ENCODE measurements at regions not wholly inside any gene's neighbourhood (a gene's known extent, or its start where the extent isn't known, plus 50 kb on each side); places are given as distances from the start of the nearest gene placed in this dataset.

DNA sequence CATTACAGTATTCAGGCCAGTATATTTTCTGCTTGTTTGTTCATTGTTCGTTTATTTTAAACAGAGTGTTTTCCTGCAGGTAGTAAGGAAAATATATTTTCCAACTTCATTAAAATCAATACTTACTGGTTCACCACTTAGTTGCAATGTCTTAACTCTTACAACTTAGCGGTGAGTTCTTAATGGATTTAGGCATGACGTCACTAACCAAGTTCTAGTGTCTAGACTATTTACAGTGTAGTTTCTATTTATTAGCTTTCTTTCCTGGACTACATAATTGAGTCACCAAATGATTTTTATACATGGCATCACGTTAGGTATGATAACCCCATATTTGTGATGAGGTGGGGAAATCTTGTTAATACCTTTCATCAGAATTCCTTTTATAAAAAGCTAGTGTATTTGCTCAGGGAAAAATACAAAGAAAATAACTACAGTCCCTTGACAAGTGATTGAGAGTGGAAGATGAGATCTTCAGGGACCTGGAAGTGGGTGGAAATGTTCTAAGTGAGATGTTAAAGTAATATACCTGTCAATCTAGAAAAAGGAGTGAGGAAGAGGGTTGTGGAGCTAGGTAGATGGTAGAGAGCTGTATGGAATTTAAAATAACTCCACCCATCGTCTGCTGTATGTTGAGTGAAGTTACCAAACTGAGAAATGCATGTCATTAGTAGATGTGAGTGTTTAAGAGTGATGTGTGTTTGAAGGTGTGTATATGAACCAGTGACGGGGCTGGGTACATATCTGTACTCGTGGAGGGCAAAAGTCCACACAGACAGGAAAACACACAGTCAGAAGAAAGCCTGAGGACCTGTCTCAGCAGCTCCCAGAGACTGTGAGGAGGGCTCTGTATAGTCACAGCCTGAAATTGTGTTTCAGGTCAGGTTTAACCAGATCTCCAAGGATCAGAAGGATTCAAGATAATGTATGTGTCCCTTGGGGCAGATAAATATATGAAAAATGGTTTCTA lies 197.6 kb upstream of the ADAMTS5 start:
- intact Hi-C loops (cut with DNase I) = no loop called here
- Histone ChIP-seq H3K4me1 (no peaks in the 10 kb centered on the region), H3K27me3 (no peaks in the 10 kb centered on the region), H3K9me3 (no peaks in the 10 kb centered on the region), H3K36me3 (no peaks in the 10 kb centered on the region), H3K4me3 (no peak overlapping the region), H3K27ac (no peak overlapping the region)
- TF ChIP-seq, protein P1, sequence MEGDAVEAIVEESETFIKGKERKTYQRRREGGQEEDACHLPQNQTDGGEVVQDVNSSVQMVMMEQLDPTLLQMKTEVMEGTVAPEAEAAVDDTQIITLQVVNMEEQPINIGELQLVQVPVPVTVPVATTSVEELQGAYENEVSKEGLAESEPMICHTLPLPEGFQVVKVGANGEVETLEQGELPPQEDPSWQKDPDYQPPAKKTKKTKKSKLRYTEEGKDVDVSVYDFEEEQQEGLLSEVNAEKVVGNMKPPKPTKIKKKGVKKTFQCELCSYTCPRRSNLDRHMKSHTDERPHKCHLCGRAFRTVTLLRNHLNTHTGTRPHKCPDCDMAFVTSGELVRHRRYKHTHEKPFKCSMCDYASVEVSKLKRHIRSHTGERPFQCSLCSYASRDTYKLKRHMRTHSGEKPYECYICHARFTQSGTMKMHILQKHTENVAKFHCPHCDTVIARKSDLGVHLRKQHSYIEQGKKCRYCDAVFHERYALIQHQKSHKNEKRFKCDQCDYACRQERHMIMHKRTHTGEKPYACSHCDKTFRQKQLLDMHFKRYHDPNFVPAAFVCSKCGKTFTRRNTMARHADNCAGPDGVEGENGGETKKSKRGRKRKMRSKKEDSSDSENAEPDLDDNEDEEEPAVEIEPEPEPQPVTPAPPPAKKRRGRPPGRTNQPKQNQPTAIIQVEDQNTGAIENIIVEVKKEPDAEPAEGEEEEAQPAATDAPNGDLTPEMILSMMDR (IDR thresholded peaks at IDR 0.05) = no peak
- DNase-seq (ENCODE audit: low spot score in 2 of 2) = no peak

DNA sequence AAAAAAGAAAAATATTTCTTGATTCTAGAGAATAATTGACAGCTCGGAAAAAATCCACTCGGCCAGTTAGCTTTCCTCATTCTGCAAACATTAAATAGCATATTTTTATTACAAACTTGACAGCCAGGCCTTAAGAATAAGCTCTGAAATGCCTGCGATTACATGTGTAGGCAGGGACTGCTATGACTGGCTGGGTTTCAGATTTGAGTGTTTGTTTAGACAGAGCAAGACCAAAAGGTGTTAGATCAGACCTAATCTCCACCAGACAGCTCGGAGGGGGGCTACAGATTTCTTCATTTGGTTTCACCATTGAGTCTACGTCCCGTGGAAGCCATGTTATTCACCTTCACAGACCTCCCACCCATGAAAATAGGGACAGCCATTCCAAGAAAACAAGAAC lies 192.1 kb upstream of the ADAMTS5 start:
- Histone ChIP-seq H3K36me3 (no peaks in the 10 kb centered on the region), H3K4me3 (no peak overlapping the region), H3K27ac (no peak overlapping the region), H3K9me3 (no peaks in the 10 kb centered on the region), H3K27me3 (no peaks in the 10 kb centered on the region), H3K4me1 (no peaks in the 10 kb centered on the region)
- no peak for DNase-seq (ENCODE audit: low spot score in 2 of 2)
- intact Hi-C loops (cut with DNase I) = no loop called here
- TF ChIP-seq, protein P1 (IDR thresholded peaks at IDR 0.05) = no peak

DNA sequence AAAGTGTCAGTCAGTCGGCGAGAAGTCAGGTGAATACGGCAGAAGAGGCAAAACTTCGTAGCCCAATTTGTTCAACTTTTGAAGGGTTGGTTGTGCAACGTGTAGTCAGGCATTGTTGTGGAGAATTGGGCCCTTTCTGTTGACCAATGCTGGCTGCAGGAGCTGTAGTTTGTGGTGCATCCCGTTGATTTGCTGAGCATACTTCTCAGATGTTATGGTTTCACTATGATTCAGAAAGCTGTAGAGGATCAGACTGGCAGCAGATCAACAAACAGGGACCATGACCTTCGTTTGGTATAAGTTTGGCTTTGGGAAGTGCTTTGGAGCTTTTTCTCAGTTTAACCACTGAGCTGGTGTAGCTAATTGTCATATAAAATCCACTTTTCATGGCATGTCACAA lies 190.2 kb upstream of the ADAMTS5 start:
- Histone ChIP-seq H3K27ac (no peak overlapping the region), H3K9me3 (no peaks in the 10 kb centered on the region), H3K4me3 (no peak overlapping the region), H3K27me3 (no peaks in the 10 kb centered on the region), H3K36me3 (no peaks in the 10 kb centered on the region), H3K4me1 (no peaks in the 10 kb centered on the region)
- TF ChIP-seq, protein P1 (IDR thresholded peaks at IDR 0.05) = no peak
- intact Hi-C loops (cut with DNase I) = no loop called here
- no peak for DNase-seq (ENCODE audit: low spot score in 2 of 2)

DNA sequence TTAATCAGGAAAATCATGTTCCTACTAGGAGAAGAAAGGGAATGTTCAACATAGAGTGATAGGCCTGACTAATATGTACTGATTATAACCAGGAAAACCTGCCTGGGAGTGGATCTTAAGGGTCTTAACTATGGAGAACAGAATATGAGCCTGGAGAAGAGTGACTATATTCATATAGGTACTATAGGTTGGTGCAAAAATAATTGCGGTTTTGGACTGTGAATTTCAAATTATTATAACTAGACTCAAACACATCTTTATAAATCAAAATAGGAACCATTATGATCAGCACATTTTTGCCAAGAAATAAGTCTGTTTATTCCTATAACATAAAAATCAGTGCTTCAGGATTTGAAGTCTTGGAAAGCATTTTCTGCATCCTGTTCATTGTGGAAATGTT lies 189.8 kb upstream of the ADAMTS5 start:
- H3K4me1 ChIP-seq = no peaks in the 10 kb centered on the region
- intact Hi-C loops (cut with DNase I) = no loop called here
- no peak overlapping the region for H3K4me3 ChIP-seq
- no peaks in the 10 kb centered on the region for H3K36me3 ChIP-seq
- no peak overlapping the region for H3K27ac ChIP-seq
- no peak for DNase-seq (ENCODE audit: low spot score in 2 of 2)
- no peaks in the 10 kb centered on the region for H3K9me3 ChIP-seq
- TF ChIP-seq, protein P1 (IDR thresholded peaks at IDR 0.05) = no peak
- no peaks in the 10 kb centered on the region for H3K27me3 ChIP-seq

DNA sequence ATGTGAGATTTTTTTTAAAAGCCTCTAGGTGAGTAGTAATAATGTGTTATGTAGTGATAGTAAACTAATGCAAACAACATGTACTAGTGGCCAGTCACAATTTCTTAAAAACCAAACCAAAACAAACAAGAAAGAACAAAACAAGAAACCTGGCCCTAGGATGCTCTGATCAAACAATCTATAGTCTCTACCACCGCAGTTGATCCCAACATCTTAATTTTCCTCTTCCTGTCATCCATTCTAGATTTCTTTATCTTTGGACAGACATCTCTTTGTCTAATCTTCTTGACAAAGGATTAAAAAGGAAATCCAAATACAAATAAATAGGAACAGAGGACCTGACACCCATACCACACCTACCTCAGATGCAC lies 188.2 kb upstream of the ADAMTS5 start:
- DNase-seq (ENCODE audit: low spot score in 2 of 2) = no peak
- Histone ChIP-seq H3K27ac (no peak overlapping the region), H3K4me3 (no peak overlapping the region), H3K9me3 (no peaks in the 10 kb centered on the region), H3K4me1 (no peaks in the 10 kb centered on the region), H3K36me3 (no peaks in the 10 kb centered on the region), H3K27me3 (no peaks in the 10 kb centered on the region)
- intact Hi-C loops (cut with DNase I) = no loop called here
- TF ChIP-seq, protein P1 (IDR thresholded peaks at IDR 0.05) = no peak
